Activated T-helper 17 cell treated with anti-CD3 and anti-CD28 coated beads, Interleukin-2, amount 50 U/mL, for 72 hours (primary cell): ENCODE measurements at regions not wholly inside any gene's neighbourhood (a gene's known extent, or its start where the extent isn't known, plus 50 kb on each side); places are given as distances from the start of the nearest gene placed in this dataset.

ENCODE experiments used
- ATAC-seq: fragments of 150-1000 bp; cut with Tn5 transposase; replicated peaks from 2 replicates; pipeline ENCODE4 v1.10.0; 2021; ENCODE audit warnings: mild to moderate bottlenecking, moderate library complexity
- H3K27ac Mint-ChIP-seq: one replicate; pipeline ENCODE4 v1.8.0; 2022; ENCODE audit warnings: mixed read lengths
- H3K27me3 Mint-ChIP-seq: one replicate; pipeline ENCODE4 v1.8.0; 2022; ENCODE audit warnings: mixed read lengths
- H3K36me3 Mint-ChIP-seq: one replicate; pipeline ENCODE4 v1.8.0; 2022; ENCODE audit warnings: low read depth, mild to moderate bottlenecking, mixed read lengths
- H3K4me1 Mint-ChIP-seq: one replicate; pipeline ENCODE4 v1.8.0; 2022; ENCODE audit warnings: mixed read lengths
- H3K4me3 Mint-ChIP-seq: one replicate; pipeline ENCODE4 v1.8.0; 2022; ENCODE audit warnings: mild to moderate bottlenecking, mixed read lengths
- H3K9me3 Mint-ChIP-seq: one replicate; pipeline ENCODE4 v1.8.0; 2022; ENCODE audit warnings: mixed read lengths

- Mint-ChIP-seq H3K4me1 (no peaks in the 10 kb centered on the region), H3K36me3 (no peaks in the 10 kb centered on the region), H3K27me3 (peaks cover 16% of the 10 kb centered on the region), H3K4me3 (no peak overlapping the region), H3K9me3 (no peaks in the 10 kb centered on the region), H3K27ac (no peak overlapping the region)
- ATAC-seq = no peak
Observed at GRCh38 chr1:63198871-63199394, 123.4 kb upstream of the FOXD3 start.

- ATAC-seq = no peak
- Mint-ChIP-seq H3K9me3 (no peaks in the 10 kb centered on the region), H3K4me1 (no peaks in the 10 kb centered on the region)
Observed at GRCh38 chr1:63199706-63200335, 122.5 kb upstream of the FOXD3 start.

GRCh38 chr1:63200676-63201075, 121.7 kb upstream of the FOXD3 start:
- Mint-ChIP-seq H3K27ac (no peak overlapping the region), H3K36me3 (no peaks in the 10 kb centered on the region), H3K4me1 (no peaks in the 10 kb centered on the region), H3K27me3 (peaks cover 20% of the 10 kb centered on the region), H3K9me3 (no peaks in the 10 kb centered on the region), H3K4me3 (no peak overlapping the region)
- ATAC-seq = no peak

More at GRCh38 chr1:63199706-63200335, 122.5 kb upstream of the FOXD3 start:
- H3K27ac Mint-ChIP-seq = no peak overlapping the region
- no peak overlapping the region for H3K4me3 Mint-ChIP-seq
- peaks cover 16% of the 10 kb centered on the region for H3K27me3 Mint-ChIP-seq
- H3K36me3 Mint-ChIP-seq = no peaks in the 10 kb centered on the region

- no peak for ATAC-seq
- Mint-ChIP-seq H3K4me3 (no peak overlapping the region), H3K36me3 (no peaks in the 10 kb centered on the region)
Observed at GRCh38 chr1:63203641-63204040, 118.7 kb upstream of the FOXD3 start.

GRCh38 chr1:63205776-63206175, 116.6 kb upstream of the FOXD3 start:
- no peaks in the 10 kb centered on the region for H3K9me3 Mint-ChIP-seq
- H3K27me3 Mint-ChIP-seq = peaks cover 14% of the 10 kb centered on the region
- no peaks in the 10 kb centered on the region for H3K36me3 Mint-ChIP-seq
- ATAC-seq = no peak
- H3K27ac Mint-ChIP-seq = no peak overlapping the region
- no peak overlapping the region for H3K4me3 Mint-ChIP-seq
- no peaks in the 10 kb centered on the region for H3K4me1 Mint-ChIP-seq

More at GRCh38 chr1:63203641-63204040, 118.7 kb upstream of the FOXD3 start:
- Mint-ChIP-seq H3K27me3 (peaks cover 20% of the 10 kb centered on the region), H3K27ac (no peak overlapping the region), H3K4me1 (no peaks in the 10 kb centered on the region), H3K9me3 (no peaks in the 10 kb centered on the region)

GRCh38 chr1:63214553-63214952, 107.8 kb upstream of the FOXD3 start:
- Mint-ChIP-seq H3K4me1 (no peaks in the 10 kb centered on the region), H3K4me3 (no peak overlapping the region), H3K36me3 (no peaks in the 10 kb centered on the region), H3K27me3 (peaks cover 20% of the 10 kb centered on the region), H3K27ac (no peak overlapping the region), H3K9me3 (peaks cover 4% of the 10 kb centered on the region)
- ATAC-seq = no peak

- ATAC-seq = no peak
- H3K27ac Mint-ChIP-seq = no peak overlapping the region
- H3K4me1 Mint-ChIP-seq = no peaks in the 10 kb centered on the region
- H3K9me3 Mint-ChIP-seq = no peaks in the 10 kb centered on the region
- H3K4me3 Mint-ChIP-seq = no peak overlapping the region
- no peaks in the 10 kb centered on the region for H3K36me3 Mint-ChIP-seq
- peaks cover 12% of the 10 kb centered on the region for H3K27me3 Mint-ChIP-seq
Observed at GRCh38 chr1:63223426-63223825, 98.9 kb upstream of the FOXD3 start.

- no peak for ATAC-seq
- no peaks in the 10 kb centered on the region for H3K4me1 Mint-ChIP-seq
- no peak overlapping the region for H3K4me3 Mint-ChIP-seq
- no peak overlapping the region for H3K27ac Mint-ChIP-seq
- no peaks in the 10 kb centered on the region for H3K36me3 Mint-ChIP-seq
- H3K27me3 Mint-ChIP-seq = peaks cover 5% of the 10 kb centered on the region
- peaks cover 7% of the 10 kb centered on the region for H3K9me3 Mint-ChIP-seq
Observed at GRCh38 chr1:63230722-63231121, 91.6 kb upstream of the FOXD3 start.

GRCh38 chr1:63238721-63239120, 83.6 kb upstream of the FOXD3 start:
- H3K27ac Mint-ChIP-seq = no peak overlapping the region
- no peak for ATAC-seq
- H3K4me3 Mint-ChIP-seq = no peak overlapping the region
- no peaks in the 10 kb centered on the region for H3K4me1 Mint-ChIP-seq
- H3K27me3 Mint-ChIP-seq = peaks cover 11% of the 10 kb centered on the region
- no peaks in the 10 kb centered on the region for H3K36me3 Mint-ChIP-seq
- H3K9me3 Mint-ChIP-seq = peaks cover 7% of the 10 kb centered on the region

GRCh38 chr1:63245186-63245585, 77.2 kb upstream of the FOXD3 start:
- Mint-ChIP-seq H3K27me3 (no peaks in the 10 kb centered on the region), H3K36me3 (no peaks in the 10 kb centered on the region), H3K9me3 (no peaks in the 10 kb centered on the region)

GRCh38 chr1:63248216-63248615, 74.2 kb upstream of the FOXD3 start:
- H3K36me3 Mint-ChIP-seq = no peaks in the 10 kb centered on the region
- no peak overlapping the region for H3K4me3 Mint-ChIP-seq
- ATAC-seq = no peak
- H3K4me1 Mint-ChIP-seq = no peaks in the 10 kb centered on the region
- no peaks in the 10 kb centered on the region for H3K9me3 Mint-ChIP-seq
- no peaks in the 10 kb centered on the region for H3K27me3 Mint-ChIP-seq
- H3K27ac Mint-ChIP-seq = no peak overlapping the region

More at GRCh38 chr1:63245186-63245585, 77.2 kb upstream of the FOXD3 start:
- no peak for ATAC-seq
- no peaks in the 10 kb centered on the region for H3K4me1 Mint-ChIP-seq
- no peak overlapping the region for H3K27ac Mint-ChIP-seq
- H3K4me3 Mint-ChIP-seq = no peak overlapping the region

- Mint-ChIP-seq H3K27me3 (peaks cover 8% of the 10 kb centered on the region), H3K4me1 (no peaks in the 10 kb centered on the region), H3K36me3 (no peaks in the 10 kb centered on the region), H3K27ac (no peak overlapping the region), H3K9me3 (no peaks in the 10 kb centered on the region), H3K4me3 (no peak overlapping the region)
- ATAC-seq = no peak
Observed at GRCh38 chr1:63255153-63255552, 67.2 kb upstream of the FOXD3 start.

- Mint-ChIP-seq H3K36me3 (no peaks in the 10 kb centered on the region), H3K27me3 (peaks cover 34% of the 10 kb centered on the region), H3K4me3 (no peak overlapping the region), H3K27ac (no peak overlapping the region), H3K9me3 (no peaks in the 10 kb centered on the region), H3K4me1 (no peaks in the 10 kb centered on the region)
- no peak for ATAC-seq
Observed at GRCh38 chr1:63261736-63262458, 60.5 kb upstream of the FOXD3 start.

- no peak for ATAC-seq
- H3K4me1 Mint-ChIP-seq = no peaks in the 10 kb centered on the region
- H3K4me3 Mint-ChIP-seq = no peak overlapping the region
Observed at GRCh38 chr1:63262459-63262770, 60.0 kb upstream of the FOXD3 start.

GRCh38 chr1:63264161-63264560, 58.2 kb upstream of the FOXD3 start:
- H3K27me3 Mint-ChIP-seq = peaks cover 38% of the 10 kb centered on the region
- no peak overlapping the region for H3K4me3 Mint-ChIP-seq
- H3K36me3 Mint-ChIP-seq = no peaks in the 10 kb centered on the region
- H3K27ac Mint-ChIP-seq = no peak overlapping the region
- H3K9me3 Mint-ChIP-seq = no peaks in the 10 kb centered on the region
- no peaks in the 10 kb centered on the region for H3K4me1 Mint-ChIP-seq
- ATAC-seq = no peak

More at GRCh38 chr1:63262459-63262770, 60.0 kb upstream of the FOXD3 start:
- Mint-ChIP-seq H3K27me3 (peaks cover 32% of the 10 kb centered on the region), H3K9me3 (no peaks in the 10 kb centered on the region), H3K36me3 (no peaks in the 10 kb centered on the region), H3K27ac (no peak overlapping the region)
